ENCODE measurements at regions not wholly inside any gene's neighbourhood (a gene's known extent, or its start where the extent isn't known, plus 50 kb on each side); places are given as distances from the start of the nearest gene placed in this dataset.

GRCh38 chr11:47916361-47916841 is 64.0 kb upstream of the PTPRJ start (continued):
- no peak for TF ChIP-seq AFF4 (CRISPR knock-in tag; IDR thresholded peaks at IDR 0.05)
- no peak for TF ChIP-seq ZNF3 (CRISPR knock-in tag; IDR thresholded peaks at IDR 0.05)
- peak; percentile 76 for TF ChIP-seq BCOR (IDR thresholded peaks at IDR 0.05)
- TF ChIP-seq MYBL2 (IDR thresholded peaks at IDR 0.05; ENCODE audit: low read depth): no peak
- TF ChIP-seq MYBL2 (CRISPR knock-in tag; IDR thresholded peaks at IDR 0.05; ENCODE audit: borderline replicate concordance): no peak
- TF ChIP-seq, protein P1, sequence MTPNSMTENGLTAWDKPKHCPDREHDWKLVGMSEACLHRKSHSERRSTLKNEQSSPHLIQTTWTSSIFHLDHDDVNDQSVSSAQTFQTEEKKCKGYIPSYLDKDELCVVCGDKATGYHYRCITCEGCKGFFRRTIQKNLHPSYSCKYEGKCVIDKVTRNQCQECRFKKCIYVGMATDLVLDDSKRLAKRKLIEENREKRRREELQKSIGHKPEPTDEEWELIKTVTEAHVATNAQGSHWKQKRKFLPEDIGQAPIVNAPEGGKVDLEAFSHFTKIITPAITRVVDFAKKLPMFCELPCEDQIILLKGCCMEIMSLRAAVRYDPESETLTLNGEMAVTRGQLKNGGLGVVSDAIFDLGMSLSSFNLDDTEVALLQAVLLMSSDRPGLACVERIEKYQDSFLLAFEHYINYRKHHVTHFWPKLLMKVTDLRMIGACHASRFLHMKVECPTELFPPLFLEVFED (CRISPR knock-in tag; conservative IDR thresholded peaks at IDR 0.05): no peak
- no peak for TF ChIP-seq ZNF431 (CRISPR knock-in tag; IDR thresholded peaks at IDR 0.05)
- no peak for TF ChIP-seq ERF (CRISPR knock-in tag; IDR thresholded peaks at IDR 0.05)
- TF ChIP-seq WHSC1 (IDR thresholded peaks at IDR 0.05; ENCODE audit: low read length): no peak
- TF ChIP-seq, protein P2, sequence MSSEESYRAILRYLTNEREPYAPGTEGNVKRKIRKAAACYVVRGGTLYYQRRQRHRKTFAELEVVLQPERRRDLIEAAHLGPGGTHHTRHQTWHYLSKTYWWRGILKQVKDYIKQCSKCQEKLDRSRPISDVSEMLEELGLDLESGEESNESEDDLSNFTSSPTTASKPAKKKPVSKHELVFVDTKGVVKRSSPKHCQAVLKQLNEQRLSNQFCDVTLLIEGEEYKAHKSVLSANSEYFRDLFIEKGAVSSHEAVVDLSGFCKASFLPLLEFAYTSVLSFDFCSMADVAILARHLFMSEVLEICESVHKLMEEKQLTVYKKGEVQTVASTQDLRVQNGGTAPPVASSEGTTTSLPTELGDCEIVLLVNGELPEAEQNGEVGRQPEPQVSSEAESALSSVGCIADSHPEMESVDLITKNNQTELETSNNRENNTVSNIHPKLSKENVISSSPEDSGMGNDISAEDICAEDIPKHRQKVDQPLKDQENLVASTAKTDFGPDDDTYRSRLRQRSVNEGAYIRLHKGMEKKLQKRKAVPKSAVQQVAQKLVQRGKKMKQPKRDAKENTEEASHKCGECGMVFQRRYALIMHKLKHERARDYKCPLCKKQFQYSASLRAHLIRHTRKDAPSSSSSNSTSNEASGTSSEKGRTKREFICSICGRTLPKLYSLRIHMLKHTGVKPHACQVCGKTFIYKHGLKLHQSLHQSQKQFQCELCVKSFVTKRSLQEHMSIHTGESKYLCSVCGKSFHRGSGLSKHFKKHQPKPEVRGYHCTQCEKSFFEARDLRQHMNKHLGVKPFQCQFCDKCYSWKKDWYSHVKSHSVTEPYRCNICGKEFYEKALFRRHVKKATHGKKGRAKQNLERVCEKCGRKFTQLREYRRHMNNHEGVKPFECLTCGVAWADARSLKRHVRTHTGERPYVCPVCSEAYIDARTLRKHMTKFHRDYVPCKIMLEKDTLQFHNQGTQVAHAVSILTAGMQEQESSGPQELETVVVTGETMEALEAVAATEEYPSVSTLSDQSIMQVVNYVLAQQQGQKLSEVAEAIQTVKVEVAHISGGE (CRISPR knock-in tag; IDR thresholded peaks at IDR 0.05): no peak
- no peak for TF ChIP-seq ZNF232 (CRISPR knock-in tag; IDR thresholded peaks at IDR 0.05)
- no peak for TF ChIP-seq TCFL5 (CRISPR knock-in tag; conservative IDR thresholded peaks at IDR 0.05)
- no peak for TF ChIP-seq NFE2L1 (tag; IDR thresholded peaks at IDR 0.05; ENCODE audit: borderline replicate concordance, low read depth)
- no peak for TF ChIP-seq STAG1 (CRISPR knock-in tag; IDR thresholded peaks at IDR 0.05; ENCODE audit: borderline replicate concordance)
- TF ChIP-seq ZSCAN29 (IDR thresholded peaks at IDR 0.05): no peak
- TF ChIP-seq MAFF (IDR thresholded peaks at IDR 0.05; ENCODE audit: low read length): no peak
- TF ChIP-seq, protein P3, sequence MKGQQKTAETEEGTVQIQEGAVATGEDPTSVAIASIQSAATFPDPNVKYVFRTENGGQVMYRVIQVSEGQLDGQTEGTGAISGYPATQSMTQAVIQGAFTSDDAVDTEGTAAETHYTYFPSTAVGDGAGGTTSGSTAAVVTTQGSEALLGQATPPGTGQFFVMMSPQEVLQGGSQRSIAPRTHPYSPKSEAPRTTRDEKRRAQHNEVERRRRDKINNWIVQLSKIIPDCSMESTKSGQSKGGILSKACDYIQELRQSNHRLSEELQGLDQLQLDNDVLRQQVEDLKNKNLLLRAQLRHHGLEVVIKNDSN (CRISPR knock-in tag; IDR thresholded peaks at IDR 0.05): no peak
- no peak for TF ChIP-seq THAP12 (CRISPR knock-in tag; IDR thresholded peaks at IDR 0.05)

All from K562 (cell line).